ENCODE measurements at regions not wholly inside any gene's neighbourhood (a gene's known extent, or its start where the extent isn't known, plus 50 kb on each side); places are given as distances from the start of the nearest gene placed in this dataset.

DNA sequence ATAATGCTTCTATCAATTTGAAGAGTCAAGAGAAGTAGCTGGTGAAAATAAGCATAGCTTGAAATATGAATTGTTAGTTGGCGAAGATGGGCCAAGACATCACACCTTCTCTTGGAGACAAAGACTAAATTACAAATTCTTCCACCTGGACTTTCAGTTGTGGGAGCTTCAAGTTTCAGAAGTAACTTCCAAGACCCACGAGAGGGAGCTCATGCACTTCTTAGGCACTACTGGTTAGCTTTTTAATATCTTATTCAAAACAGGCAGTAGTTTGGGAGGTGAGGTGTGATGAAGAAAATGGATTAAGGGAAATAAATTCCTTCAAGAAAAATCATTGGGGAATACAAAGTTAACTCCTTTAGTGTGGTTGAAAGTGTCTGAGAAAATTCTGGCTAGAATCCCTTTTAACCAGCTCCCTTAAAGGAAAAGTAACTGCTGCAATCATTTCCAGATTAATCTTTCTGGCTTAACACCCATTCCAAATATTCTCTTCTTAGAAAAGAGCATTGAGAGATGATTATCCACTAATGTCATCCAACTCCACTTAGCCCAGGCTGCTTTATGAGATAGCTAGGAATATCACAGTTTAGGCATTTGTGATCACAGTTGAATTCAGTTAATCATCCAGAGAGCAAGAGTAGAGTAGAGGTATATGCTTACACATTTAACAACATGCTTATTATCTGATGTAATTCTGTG is 139.5 kb upstream of the DMRTA1 start:
- TF ChIP-seq, protein P1, sequence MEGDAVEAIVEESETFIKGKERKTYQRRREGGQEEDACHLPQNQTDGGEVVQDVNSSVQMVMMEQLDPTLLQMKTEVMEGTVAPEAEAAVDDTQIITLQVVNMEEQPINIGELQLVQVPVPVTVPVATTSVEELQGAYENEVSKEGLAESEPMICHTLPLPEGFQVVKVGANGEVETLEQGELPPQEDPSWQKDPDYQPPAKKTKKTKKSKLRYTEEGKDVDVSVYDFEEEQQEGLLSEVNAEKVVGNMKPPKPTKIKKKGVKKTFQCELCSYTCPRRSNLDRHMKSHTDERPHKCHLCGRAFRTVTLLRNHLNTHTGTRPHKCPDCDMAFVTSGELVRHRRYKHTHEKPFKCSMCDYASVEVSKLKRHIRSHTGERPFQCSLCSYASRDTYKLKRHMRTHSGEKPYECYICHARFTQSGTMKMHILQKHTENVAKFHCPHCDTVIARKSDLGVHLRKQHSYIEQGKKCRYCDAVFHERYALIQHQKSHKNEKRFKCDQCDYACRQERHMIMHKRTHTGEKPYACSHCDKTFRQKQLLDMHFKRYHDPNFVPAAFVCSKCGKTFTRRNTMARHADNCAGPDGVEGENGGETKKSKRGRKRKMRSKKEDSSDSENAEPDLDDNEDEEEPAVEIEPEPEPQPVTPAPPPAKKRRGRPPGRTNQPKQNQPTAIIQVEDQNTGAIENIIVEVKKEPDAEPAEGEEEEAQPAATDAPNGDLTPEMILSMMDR (IDR thresholded peaks at IDR 0.05), result peak; percentile 31 to 76 (median 68)
- no peak for TF ChIP-seq POLR2A (IDR thresholded peaks at IDR 0.05)
- DNase-seq, result peak; percentile 18 to 63 (median 45)
- Histone ChIP-seq H3K4me3 (no peak overlapping the region), H3K4me1 (no peaks in the 10 kb centered on the region), H3K36me3 (replicated peaks in 1 of 2; ENCODE audit: insufficient read depth in 1 of 2, low read depth in 2 of 2) (no peaks in the 10 kb centered on the region), H3K27me3 (no peaks in the 10 kb centered on the region), H3K9me3 (no peaks in the 10 kb centered on the region), H3K27ac (no peak overlapping the region)
- ATAC-seq, result peak; percentile 68
- 21 to 28% methylated on average over 2 of the region's 2 CpGs for WGBS, 2 donors
- intact Hi-C loops (cut with DNase I), result loop anchor here (10.0 kb wide), 1 partner anchor 148 kb away; no protein-coding TSS in a partner anchor

DNA sequence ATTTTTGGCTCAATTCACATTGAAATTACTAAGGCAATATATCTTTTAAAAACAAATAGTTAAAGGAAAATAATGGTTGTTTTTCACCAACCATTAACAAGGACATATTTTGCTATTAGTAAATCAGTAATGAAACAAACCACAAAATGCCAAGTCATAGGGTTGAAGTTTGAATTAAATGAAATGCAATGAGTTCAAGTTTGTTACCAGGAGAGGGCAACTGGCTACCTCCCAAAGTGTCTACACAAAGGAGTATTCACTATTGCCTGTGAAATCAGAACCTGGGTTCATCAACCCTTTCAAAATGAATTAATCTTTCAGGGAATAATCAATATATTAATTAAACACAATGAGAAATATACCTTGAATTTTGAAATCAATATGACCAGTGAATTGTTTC is 138.4 kb upstream of the DMRTA1 start:
- H3K27ac ChIP-seq, result no peak overlapping the region
- ATAC-seq, result no peak
- intact Hi-C loops (cut with DNase I), result loop anchor here (10.0 kb wide), 1 partner anchor 147 kb away; no protein-coding TSS in a partner anchor
- TF ChIP-seq POLR2A (IDR thresholded peaks at IDR 0.05), result no peak
- TF ChIP-seq, protein P1 (IDR thresholded peaks at IDR 0.05), result no peak
- no peak overlapping the region for H3K4me3 ChIP-seq
- DNase-seq, result peak in 1 of 4 donors; percentile 9
- H3K27me3 ChIP-seq, result no peaks in the 10 kb centered on the region
- no peaks in the 10 kb centered on the region for H3K4me1 ChIP-seq
- no peaks in the 10 kb centered on the region for H3K9me3 ChIP-seq
- H3K36me3 ChIP-seq (replicated peaks in 1 of 2; ENCODE audit: insufficient read depth in 1 of 2, low read depth in 2 of 2), result no peaks in the 10 kb centered on the region

DNA sequence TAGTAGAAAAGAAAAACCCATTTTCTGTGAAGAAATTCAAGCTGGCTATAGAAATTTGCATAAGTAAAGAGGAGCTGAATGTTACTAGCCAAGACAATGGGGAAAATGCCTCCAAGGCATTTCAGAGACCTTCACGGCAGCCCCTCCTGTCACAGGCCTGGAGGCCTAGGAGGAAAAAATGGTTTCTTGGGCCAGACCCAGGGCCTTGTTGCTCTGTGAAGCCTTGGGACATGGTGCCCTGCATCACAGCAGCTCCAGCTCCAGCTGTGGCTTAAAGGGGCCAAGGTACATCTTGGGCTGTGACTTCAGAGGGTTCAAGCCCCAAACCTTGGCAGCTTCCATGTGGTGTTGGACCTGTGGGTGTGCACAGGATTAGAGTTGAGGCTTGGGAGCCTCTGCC is 130.0 kb upstream of the DMRTA1 start:
- Histone ChIP-seq H3K36me3 (replicated peaks in 1 of 2; ENCODE audit: insufficient read depth in 1 of 2, low read depth in 2 of 2) (no peaks in the 10 kb centered on the region), H3K27ac (no peak overlapping the region), H3K4me1 (no peaks in the 10 kb centered on the region), H3K4me3 (no peak overlapping the region), H3K9me3 (peaks cover 0 to 8% (median 0%) of the 10 kb centered on the region in 3 donors), H3K27me3 (no peaks in the 10 kb centered on the region)
- no peak for ATAC-seq
- TF ChIP-seq POLR2A (IDR thresholded peaks at IDR 0.05), result no peak
- TF ChIP-seq, protein P1 (IDR thresholded peaks at IDR 0.05), result no peak
- WGBS, 2 donors, result 83 to 100% methylated on average over 1 of the region's 1 CpG
- no peak for DNase-seq
- intact Hi-C loops (cut with DNase I), result no loop called here

DNA sequence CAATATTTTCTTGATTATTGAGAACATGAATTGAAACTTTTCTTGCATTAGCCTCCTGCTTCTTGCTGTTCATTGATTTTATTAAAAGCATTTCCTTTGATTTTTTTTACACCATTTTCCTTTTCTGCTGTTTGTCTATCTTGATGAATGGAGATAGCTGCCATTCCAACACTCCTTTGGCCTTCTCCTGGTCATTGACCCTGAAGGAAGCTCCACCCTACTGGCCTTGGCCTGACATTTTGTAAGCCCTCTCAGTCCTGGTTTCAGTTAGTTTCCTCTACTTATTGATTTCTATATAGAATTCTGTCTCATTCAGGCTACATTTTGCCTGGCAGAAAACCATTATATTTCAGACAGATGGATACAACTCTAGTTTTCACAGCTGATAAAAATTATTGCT is 115.1 kb upstream of the DMRTA1 start:
- no peaks in the 10 kb centered on the region for H3K4me1 ChIP-seq
- no peaks in the 10 kb centered on the region for H3K36me3 ChIP-seq (replicated peaks in 1 of 2; ENCODE audit: insufficient read depth in 1 of 2, low read depth in 2 of 2)
- DNase-seq, result no peak
- intact Hi-C loops (cut with DNase I), result no loop called here
- H3K27me3 ChIP-seq, result no peaks in the 10 kb centered on the region
- TF ChIP-seq, protein P1 (IDR thresholded peaks at IDR 0.05), result no peak
- TF ChIP-seq POLR2A (IDR thresholded peaks at IDR 0.05), result no peak
- H3K27ac ChIP-seq, result no peak overlapping the region
- no peak overlapping the region for H3K4me3 ChIP-seq
- no peak for ATAC-seq
- no peaks in the 10 kb centered on the region for H3K9me3 ChIP-seq

DNA sequence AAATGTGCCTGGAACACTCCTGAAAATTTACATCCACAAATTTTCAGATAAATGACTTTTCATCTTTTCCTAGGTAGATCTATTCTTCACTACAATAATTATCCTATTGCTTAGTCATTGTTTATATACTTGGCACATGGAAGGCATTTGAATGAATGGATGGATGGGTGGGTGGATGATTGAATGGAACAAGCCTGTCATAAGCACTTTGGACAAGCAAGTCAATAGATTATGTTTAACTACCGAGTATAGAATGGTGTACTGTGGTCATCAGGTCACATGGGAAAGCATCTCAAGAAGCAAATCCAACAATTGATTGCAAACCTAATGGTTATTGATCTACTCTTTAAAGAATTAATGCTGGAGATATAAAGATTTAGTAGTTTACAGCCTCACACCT is 114.4 kb upstream of the DMRTA1 start:
- WGBS, 2 donors, result 17 to 21% methylated on average over 1 of the region's 1 CpG
- no peak overlapping the region for H3K27ac ChIP-seq
- no peaks in the 10 kb centered on the region for H3K4me1 ChIP-seq
- H3K9me3 ChIP-seq, result no peaks in the 10 kb centered on the region
- no peak for TF ChIP-seq POLR2A (IDR thresholded peaks at IDR 0.05)
- TF ChIP-seq, protein P1 (IDR thresholded peaks at IDR 0.05), result no peak
- ATAC-seq, result no peak
- DNase-seq, result no peak
- H3K27me3 ChIP-seq, result no peaks in the 10 kb centered on the region
- intact Hi-C loops (cut with DNase I), result no loop called here
- H3K4me3 ChIP-seq, result no peak overlapping the region
- H3K36me3 ChIP-seq (replicated peaks in 1 of 2; ENCODE audit: insufficient read depth in 1 of 2, low read depth in 2 of 2), result no peaks in the 10 kb centered on the region

Measured in body of pancreas (tissue), 4 donors.